ENCODE measurements at regions not wholly inside any gene's neighbourhood (a gene's known extent, or its start where the extent isn't known, plus 50 kb on each side); places are given as distances from the start of the nearest gene placed in this dataset.

DNA sequence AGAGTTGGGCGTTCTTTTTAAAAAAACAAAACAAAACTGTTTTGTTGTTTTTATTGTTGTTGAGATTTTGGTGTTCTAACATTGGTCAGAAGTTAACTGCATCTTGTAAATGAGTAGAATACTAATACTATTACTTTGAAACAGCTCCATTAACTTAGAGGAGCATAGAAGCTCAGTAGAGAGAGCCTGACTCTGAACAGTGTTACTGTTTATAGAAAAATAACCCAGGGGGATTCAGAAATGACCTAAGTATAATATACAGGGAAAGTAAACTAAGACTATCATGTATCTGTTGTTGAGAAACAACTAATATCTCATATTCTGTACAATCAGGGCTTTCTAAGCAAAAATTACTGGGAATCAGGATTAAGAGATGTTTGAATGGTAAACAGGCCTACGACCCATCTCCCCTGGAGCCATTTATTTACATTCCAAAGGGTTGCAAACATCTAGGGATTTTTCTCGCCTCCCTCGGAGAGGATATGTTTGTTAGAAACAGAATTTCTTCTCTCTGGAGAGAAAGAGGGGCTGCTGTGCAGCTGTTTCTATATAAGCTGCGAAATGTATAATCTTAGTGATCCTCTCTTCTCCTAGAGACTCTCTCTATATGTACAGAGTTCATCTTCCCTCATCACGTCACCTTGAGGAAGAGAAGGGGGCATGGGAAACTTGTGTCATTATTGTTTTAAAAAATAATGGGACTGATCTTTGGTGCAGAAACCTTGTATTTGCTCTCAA lies 827.5 kb upstream of the DPPA4 start:
- Histone ChIP-seq H3K4me3 (ENCODE audit: low read depth, low read length) (no peak overlapping the region), H3K36me3 (no peaks in the 10 kb centered on the region), H3K9me3 (ENCODE audit: severe bottlenecking) (no peaks in the 10 kb centered on the region), H3K27me3 (ENCODE audit: insufficient read depth, low read depth, severe bottlenecking) (no peaks in the 10 kb centered on the region), H3K27ac (no peak overlapping the region)
- no peak for DNase-seq
- TF ChIP-seq, protein P1, sequence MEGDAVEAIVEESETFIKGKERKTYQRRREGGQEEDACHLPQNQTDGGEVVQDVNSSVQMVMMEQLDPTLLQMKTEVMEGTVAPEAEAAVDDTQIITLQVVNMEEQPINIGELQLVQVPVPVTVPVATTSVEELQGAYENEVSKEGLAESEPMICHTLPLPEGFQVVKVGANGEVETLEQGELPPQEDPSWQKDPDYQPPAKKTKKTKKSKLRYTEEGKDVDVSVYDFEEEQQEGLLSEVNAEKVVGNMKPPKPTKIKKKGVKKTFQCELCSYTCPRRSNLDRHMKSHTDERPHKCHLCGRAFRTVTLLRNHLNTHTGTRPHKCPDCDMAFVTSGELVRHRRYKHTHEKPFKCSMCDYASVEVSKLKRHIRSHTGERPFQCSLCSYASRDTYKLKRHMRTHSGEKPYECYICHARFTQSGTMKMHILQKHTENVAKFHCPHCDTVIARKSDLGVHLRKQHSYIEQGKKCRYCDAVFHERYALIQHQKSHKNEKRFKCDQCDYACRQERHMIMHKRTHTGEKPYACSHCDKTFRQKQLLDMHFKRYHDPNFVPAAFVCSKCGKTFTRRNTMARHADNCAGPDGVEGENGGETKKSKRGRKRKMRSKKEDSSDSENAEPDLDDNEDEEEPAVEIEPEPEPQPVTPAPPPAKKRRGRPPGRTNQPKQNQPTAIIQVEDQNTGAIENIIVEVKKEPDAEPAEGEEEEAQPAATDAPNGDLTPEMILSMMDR (IDR thresholded peaks at IDR 0.05; ENCODE audit: low read depth, low read length) = no peak

DNA sequence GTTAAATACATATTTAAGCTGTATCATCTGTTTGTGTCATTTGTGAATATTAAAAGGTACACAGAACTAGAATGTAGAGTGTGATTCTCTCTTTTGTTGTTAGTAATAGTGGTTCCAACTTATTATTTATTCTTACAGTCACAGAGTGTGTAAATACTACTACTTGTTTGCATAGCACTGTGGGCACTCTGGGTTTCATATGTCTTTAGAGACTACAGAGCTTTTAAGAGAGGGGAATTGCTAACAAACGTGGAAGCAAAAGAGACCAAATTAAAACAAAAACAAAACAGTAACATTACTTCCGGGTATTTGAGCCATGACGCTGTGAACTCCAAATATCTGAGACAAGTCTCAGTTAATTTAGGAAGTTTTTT lies 828.0 kb upstream of the DPPA4 start:
- no peaks in the 10 kb centered on the region for H3K27me3 ChIP-seq (ENCODE audit: insufficient read depth, low read depth, severe bottlenecking)
- no peak overlapping the region for H3K27ac ChIP-seq
- DNase-seq = no peak
- H3K36me3 ChIP-seq = no peaks in the 10 kb centered on the region
- H3K4me3 ChIP-seq (ENCODE audit: low read depth, low read length) = no peak overlapping the region
- H3K9me3 ChIP-seq (ENCODE audit: severe bottlenecking) = no peaks in the 10 kb centered on the region
- TF ChIP-seq, protein P1 (IDR thresholded peaks at IDR 0.05; ENCODE audit: low read depth, low read length) = no peak

DNA sequence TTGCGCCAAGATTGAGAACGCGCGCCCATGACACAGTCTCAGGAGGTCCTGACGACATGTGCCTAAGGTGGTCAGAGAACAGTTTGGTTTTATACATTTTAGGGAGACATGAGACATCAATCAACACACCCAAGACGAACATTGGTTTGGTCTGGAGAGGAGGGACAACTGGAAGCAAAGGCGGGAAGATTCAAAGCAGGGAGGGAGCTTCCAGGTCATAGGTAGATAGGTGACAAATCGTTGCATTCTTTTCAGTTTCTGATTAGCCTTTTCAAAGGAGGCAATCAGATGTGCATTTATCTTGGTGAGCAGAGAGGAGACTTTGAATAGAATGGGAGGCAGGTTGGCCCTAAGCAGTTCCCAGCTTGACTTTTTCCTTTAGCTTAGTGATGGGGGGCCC lies 828.4 kb upstream of the DPPA4 start:
- Histone ChIP-seq H3K27ac (no peak overlapping the region), H3K36me3 (no peaks in the 10 kb centered on the region), H3K9me3 (ENCODE audit: severe bottlenecking) (no peaks in the 10 kb centered on the region), H3K27me3 (ENCODE audit: insufficient read depth, low read depth, severe bottlenecking) (no peaks in the 10 kb centered on the region), H3K4me3 (ENCODE audit: low read depth, low read length) (no peak overlapping the region)
- TF ChIP-seq, protein P1 (IDR thresholded peaks at IDR 0.05; ENCODE audit: low read depth, low read length) = no peak
- DNase-seq = no peak

DNA sequence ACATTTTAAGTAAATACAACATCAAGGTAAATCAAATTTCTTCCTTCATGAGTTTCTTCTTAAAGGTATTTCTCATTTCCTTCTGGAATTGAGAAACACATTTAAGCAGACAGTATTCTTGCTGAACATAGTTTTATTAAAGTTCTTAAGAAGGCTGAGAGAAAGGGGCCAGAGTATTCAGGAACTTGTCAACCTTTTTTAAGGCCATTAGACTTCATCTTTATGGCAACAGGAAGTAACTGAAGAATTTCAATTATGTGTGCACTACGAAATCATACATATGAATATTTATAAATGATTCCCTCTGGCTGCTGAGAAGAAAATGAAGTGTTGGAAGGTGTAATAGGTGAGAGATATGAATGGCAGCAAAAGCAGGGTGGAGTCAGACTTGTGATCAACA lies 829.4 kb upstream of the DPPA4 start:
- H3K27me3 ChIP-seq (ENCODE audit: insufficient read depth, low read depth, severe bottlenecking) = no peaks in the 10 kb centered on the region
- H3K27ac ChIP-seq = no peak overlapping the region
- TF ChIP-seq, protein P1 (IDR thresholded peaks at IDR 0.05; ENCODE audit: low read depth, low read length) = no peak
- H3K4me3 ChIP-seq (ENCODE audit: low read depth, low read length) = no peak overlapping the region
- no peaks in the 10 kb centered on the region for H3K36me3 ChIP-seq
- no peak for DNase-seq
- H3K9me3 ChIP-seq (ENCODE audit: severe bottlenecking) = no peaks in the 10 kb centered on the region

DNA sequence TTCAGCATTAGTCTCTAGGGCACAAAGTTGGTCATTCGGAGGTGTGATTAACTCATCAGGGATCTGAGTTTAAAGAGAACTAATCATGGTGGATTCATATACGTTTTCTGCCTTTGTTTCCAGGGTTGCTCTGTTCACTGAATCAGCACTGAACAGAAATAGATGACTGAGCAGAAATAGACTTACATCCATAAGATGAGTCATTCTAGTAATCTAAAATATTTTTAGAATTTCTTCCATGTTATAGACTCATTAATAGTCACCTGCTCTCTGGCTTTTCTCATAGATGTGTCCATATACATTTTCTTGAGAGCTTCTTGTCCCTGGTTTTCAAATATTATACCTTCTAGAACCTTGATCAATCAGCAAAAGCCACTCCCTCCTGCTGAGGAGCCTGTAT lies 837.6 kb upstream of the DPPA4 start:
- H3K4me3 ChIP-seq (ENCODE audit: low read depth, low read length) = no peak overlapping the region
- TF ChIP-seq, protein P1 (IDR thresholded peaks at IDR 0.05; ENCODE audit: low read depth, low read length) = no peak
- H3K27ac ChIP-seq = no peak overlapping the region
- H3K9me3 ChIP-seq (ENCODE audit: severe bottlenecking) = no peaks in the 10 kb centered on the region
- DNase-seq = no peak
- H3K36me3 ChIP-seq = no peaks in the 10 kb centered on the region
- no peaks in the 10 kb centered on the region for H3K27me3 ChIP-seq (ENCODE audit: insufficient read depth, low read depth, severe bottlenecking)

DNA sequence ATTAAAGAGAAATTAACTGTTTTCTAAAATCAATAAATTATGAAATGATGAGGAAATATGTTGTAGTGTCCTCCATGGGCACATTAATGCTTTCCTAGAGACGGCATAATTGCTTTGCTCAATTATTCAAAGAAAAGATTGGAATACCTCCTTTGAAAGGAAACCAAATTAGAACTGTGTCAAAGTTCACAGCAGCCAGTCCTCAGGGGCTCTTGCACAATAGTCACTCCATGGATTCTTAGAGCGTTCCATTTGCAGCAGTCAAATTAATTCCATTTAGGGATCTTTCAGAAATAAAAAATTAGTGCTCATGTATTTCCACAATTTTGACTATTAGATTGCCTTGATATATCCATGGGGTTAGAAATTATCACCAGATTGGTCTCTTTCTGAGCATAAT lies 841.6 kb upstream of the DPPA4 start:
- TF ChIP-seq, protein P1 (IDR thresholded peaks at IDR 0.05; ENCODE audit: low read depth, low read length) = no peak
- Histone ChIP-seq H3K4me3 (ENCODE audit: low read depth, low read length) (no peak overlapping the region), H3K9me3 (ENCODE audit: severe bottlenecking) (no peaks in the 10 kb centered on the region), H3K27me3 (ENCODE audit: insufficient read depth, low read depth, severe bottlenecking) (no peaks in the 10 kb centered on the region), H3K36me3 (no peaks in the 10 kb centered on the region), H3K27ac (no peak overlapping the region)
- no peak for DNase-seq

Data from WERI-Rb-1 (cell line).